WTC11 (cell line): ENCODE measurements at regions not wholly inside any gene's neighbourhood (a gene's known extent, or its start where the extent isn't known, plus 50 kb on each side); places are given as distances from the start of the nearest gene placed in this dataset.

ENCODE experiments used
- KAT7 ChIP-seq: sonication (generic); formaldehyde crosslinking; IDR thresholded peaks from 2 replicates; pipeline ENCODE4 v1.8.1; 2023; ENCODE audit warnings: missing genetic modification reagents, mild to moderate bottlenecking, borderline replicate concordance
- NFYB ChIP-seq: sonication (generic); formaldehyde crosslinking; conservative IDR thresholded peaks from 2 replicates; pipeline ENCODE4 v1.8.0; 2022; ENCODE audit warnings: low read depth, missing genetic modification reagents
- NR3C1 ChIP-seq: sonication (generic); formaldehyde crosslinking; conservative IDR thresholded peaks from 2 replicates; pipeline ENCODE4 v1.8.1; 2023; ENCODE audit warnings: low read depth, mild to moderate bottlenecking, missing genetic modification reagents
- SP1 ChIP-seq: sonication (generic); formaldehyde crosslinking; conservative IDR thresholded peaks from 2 replicates; pipeline ENCODE4 v1.8.1; 2022; ENCODE audit warnings: missing genetic modification reagents
- TEAD1 ChIP-seq: sonication (generic); formaldehyde crosslinking; IDR thresholded peaks from 2 replicates; pipeline ENCODE4 v1.8.0; 2022; ENCODE audit warnings: mild to moderate bottlenecking, missing genetic modification reagents
- TF ChIP-seq, protein P1 (sequence below): fragments of 200-600 bp; IDR thresholded peaks from 2 replicates; pipeline ENCODE4 v1.8.0; 2022; ENCODE audit warnings: antibody characterized with exemption
- TF ChIP-seq, protein P2 (sequence below): sonication (generic); formaldehyde crosslinking; IDR thresholded peaks from 2 replicates; pipeline ENCODE4 v1.8.1; 2023; ENCODE audit warnings: mild to moderate bottlenecking, missing genetic modification reagents, borderline replicate concordance
- TF ChIP-seq, protein P3 (sequence below): sonication (generic); formaldehyde crosslinking; IDR thresholded peaks from 2 replicates; pipeline ENCODE4 v1.8.1; 2022; ENCODE audit warnings: mild to moderate bottlenecking, missing genetic modification reagents, moderate library complexity, borderline replicate concordance
- TF ChIP-seq, protein P4 (sequence below): sonication (generic); formaldehyde crosslinking; IDR thresholded peaks from 2 replicates; pipeline ENCODE4 v1.8.0; 2023; ENCODE audit warnings: missing genetic modification reagents
- TF ChIP-seq, protein P5 (sequence below): fragments of 250-450 bp; sonication (Bioruptor Pico); IDR thresholded peaks from 2 replicates; pipeline ENCODE4 v1.9.0; 2021; ENCODE audit warnings: mild to moderate bottlenecking
- TF ChIP-seq, protein P6 (sequence below): fragments of 250-450 bp; sonication (Bioruptor Pico); IDR thresholded peaks from 2 replicates; pipeline ENCODE4 v2.1.2; 2022; ENCODE audit warnings: mild to moderate bottlenecking, moderate library complexity

DNA sequence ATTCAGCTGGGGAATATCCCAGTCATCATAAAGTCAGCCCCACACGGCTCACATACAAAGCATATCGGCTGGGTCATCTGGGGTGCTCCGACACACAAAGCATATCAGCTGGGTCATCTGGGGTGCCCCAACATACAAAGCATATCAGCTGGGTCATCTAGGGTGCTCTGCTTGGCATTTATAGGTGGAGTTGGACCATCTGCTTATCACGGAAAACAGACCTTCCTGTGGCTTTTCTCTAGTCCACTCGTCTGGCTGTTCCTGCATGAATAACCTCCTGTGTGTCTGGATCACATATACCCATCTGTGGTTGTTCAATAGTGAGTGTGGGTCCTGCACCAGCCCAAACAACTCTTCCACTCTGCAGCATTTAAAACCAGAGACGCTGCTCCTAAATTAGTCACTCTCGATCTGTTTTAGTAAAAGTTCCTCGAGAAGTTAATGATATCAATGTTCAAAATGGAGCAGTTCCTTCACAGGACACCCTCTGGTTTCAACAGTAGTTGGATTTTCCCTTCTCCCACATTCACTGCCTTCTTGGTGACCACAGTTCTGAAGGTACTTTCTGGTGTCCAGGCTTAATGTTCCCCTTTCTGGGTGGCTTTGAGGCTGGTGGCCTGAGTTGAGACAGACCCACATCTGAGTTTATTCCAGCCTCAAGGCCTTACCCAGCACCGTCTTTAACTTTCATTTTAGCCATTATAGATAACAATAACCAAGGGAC is 70.0 kb upstream of the FRG1 start:
- TF ChIP-seq, protein P1, sequence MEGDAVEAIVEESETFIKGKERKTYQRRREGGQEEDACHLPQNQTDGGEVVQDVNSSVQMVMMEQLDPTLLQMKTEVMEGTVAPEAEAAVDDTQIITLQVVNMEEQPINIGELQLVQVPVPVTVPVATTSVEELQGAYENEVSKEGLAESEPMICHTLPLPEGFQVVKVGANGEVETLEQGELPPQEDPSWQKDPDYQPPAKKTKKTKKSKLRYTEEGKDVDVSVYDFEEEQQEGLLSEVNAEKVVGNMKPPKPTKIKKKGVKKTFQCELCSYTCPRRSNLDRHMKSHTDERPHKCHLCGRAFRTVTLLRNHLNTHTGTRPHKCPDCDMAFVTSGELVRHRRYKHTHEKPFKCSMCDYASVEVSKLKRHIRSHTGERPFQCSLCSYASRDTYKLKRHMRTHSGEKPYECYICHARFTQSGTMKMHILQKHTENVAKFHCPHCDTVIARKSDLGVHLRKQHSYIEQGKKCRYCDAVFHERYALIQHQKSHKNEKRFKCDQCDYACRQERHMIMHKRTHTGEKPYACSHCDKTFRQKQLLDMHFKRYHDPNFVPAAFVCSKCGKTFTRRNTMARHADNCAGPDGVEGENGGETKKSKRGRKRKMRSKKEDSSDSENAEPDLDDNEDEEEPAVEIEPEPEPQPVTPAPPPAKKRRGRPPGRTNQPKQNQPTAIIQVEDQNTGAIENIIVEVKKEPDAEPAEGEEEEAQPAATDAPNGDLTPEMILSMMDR = no peak
- no peak for TF ChIP-seq NFYB
- TF ChIP-seq, protein P2, sequence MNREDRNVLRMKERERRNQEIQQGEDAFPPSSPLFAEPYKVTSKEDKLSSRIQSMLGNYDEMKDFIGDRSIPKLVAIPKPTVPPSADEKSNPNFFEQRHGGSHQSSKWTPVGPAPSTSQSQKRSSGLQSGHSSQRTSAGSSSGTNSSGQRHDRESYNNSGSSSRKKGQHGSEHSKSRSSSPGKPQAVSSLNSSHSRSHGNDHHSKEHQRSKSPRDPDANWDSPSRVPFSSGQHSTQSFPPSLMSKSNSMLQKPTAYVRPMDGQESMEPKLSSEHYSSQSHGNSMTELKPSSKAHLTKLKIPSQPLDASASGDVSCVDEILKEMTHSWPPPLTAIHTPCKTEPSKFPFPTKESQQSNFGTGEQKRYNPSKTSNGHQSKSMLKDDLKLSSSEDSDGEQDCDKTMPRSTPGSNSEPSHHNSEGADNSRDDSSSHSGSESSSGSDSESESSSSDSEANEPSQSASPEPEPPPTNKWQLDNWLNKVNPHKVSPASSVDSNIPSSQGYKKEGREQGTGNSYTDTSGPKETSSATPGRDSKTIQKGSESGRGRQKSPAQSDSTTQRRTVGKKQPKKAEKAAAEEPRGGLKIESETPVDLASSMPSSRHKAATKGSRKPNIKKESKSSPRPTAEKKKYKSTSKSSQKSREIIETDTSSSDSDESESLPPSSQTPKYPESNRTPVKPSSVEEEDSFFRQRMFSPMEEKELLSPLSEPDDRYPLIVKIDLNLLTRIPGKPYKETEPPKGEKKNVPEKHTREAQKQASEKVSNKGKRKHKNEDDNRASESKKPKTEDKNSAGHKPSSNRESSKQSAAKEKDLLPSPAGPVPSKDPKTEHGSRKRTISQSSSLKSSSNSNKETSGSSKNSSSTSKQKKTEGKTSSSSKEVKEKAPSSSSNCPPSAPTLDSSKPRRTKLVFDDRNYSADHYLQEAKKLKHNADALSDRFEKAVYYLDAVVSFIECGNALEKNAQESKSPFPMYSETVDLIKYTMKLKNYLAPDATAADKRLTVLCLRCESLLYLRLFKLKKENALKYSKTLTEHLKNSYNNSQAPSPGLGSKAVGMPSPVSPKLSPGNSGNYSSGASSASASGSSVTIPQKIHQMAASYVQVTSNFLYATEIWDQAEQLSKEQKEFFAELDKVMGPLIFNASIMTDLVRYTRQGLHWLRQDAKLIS (CRISPR knock-in tag) = no peak
- TF ChIP-seq, protein P3, sequence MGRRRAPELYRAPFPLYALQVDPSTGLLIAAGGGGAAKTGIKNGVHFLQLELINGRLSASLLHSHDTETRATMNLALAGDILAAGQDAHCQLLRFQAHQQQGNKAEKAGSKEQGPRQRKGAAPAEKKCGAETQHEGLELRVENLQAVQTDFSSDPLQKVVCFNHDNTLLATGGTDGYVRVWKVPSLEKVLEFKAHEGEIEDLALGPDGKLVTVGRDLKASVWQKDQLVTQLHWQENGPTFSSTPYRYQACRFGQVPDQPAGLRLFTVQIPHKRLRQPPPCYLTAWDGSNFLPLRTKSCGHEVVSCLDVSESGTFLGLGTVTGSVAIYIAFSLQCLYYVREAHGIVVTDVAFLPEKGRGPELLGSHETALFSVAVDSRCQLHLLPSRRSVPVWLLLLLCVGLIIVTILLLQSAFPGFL (CRISPR knock-in tag) = no peak
- TF ChIP-seq, protein P4, sequence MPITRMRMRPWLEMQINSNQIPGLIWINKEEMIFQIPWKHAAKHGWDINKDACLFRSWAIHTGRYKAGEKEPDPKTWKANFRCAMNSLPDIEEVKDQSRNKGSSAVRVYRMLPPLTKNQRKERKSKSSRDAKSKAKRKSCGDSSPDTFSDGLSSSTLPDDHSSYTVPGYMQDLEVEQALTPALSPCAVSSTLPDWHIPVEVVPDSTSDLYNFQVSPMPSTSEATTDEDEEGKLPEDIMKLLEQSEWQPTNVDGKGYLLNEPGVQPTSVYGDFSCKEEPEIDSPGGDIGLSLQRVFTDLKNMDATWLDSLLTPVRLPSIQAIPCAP (CRISPR knock-in tag) = no peak
- no peak for TF ChIP-seq SP1 (CRISPR knock-in tag)
- TF ChIP-seq TEAD1 (CRISPR knock-in tag) = no peak
- TF ChIP-seq KAT7 (CRISPR knock-in tag) = no peak
- no peak for TF ChIP-seq NR3C1
- TF ChIP-seq, protein P5, sequence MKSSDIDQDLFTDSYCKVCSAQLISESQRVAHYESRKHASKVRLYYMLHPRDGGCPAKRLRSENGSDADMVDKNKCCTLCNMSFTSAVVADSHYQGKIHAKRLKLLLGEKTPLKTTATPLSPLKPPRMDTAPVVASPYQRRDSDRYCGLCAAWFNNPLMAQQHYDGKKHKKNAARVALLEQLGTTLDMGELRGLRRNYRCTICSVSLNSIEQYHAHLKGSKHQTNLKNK (CRISPR knock-in tag) = no peak
- TF ChIP-seq, protein P6, sequence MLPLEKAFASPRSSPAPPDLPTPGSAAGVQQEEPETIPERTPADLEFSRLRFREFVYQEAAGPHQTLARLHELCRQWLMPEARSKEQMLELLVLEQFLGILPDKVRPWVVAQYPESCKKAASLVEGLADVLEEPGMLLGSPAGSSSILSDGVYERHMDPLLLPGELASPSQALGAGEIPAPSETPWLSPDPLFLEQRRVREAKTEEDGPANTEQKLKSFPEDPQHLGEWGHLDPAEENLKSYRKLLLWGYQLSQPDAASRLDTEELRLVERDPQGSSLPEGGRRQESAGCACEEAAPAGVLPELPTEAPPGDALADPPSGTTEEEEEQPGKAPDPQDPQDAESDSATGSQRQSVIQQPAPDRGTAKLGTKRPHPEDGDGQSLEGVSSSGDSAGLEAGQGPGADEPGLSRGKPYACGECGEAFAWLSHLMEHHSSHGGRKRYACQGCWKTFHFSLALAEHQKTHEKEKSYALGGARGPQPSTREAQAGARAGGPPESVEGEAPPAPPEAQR (CRISPR knock-in tag) = no peak
